Stimulated activated naive CD8-positive, alpha-beta T cell treated with anti-CD3 and anti-CD28 coated beads, Interleukin-15, Interleukin-2, amounts not matched to agents 100 ng/mL and 50 ng/mL, for 24 hours (primary cell): ENCODE measurements at regions not wholly inside any gene's neighbourhood (a gene's known extent, or its start where the extent isn't known, plus 50 kb on each side); places are given as distances from the start of the nearest gene placed in this dataset.
"Not testable (repeated sequence)": the region's sequence is repeated elsewhere in the genome, so short reads cannot be mapped to it uniquely, and the experiment has no call there.

ENCODE experiments used
- H3K27ac Mint-ChIP-seq: one replicate; pipeline ENCODE4 v1.8.0; 2021; ENCODE audit warnings: mild to moderate bottlenecking, mixed read lengths
- H3K27me3 Mint-ChIP-seq: one replicate; pipeline ENCODE4 v1.8.0; 2021; ENCODE audit warnings: mixed read lengths
- H3K36me3 Mint-ChIP-seq: one replicate; pipeline ENCODE4 v1.8.0; 2021; ENCODE audit warnings: low read depth, mixed read lengths
- H3K4me1 Mint-ChIP-seq: one replicate; pipeline ENCODE4 v1.8.0; 2021; ENCODE audit warnings: low read depth, mixed read lengths
- H3K4me3 Mint-ChIP-seq: one replicate; pipeline ENCODE4 v1.8.0; 2021; ENCODE audit warnings: mild to moderate bottlenecking, mixed read lengths
- H3K9me3 Mint-ChIP-seq: one replicate; pipeline ENCODE4 v1.8.0; 2021; ENCODE audit warnings: mixed read lengths

DNA sequence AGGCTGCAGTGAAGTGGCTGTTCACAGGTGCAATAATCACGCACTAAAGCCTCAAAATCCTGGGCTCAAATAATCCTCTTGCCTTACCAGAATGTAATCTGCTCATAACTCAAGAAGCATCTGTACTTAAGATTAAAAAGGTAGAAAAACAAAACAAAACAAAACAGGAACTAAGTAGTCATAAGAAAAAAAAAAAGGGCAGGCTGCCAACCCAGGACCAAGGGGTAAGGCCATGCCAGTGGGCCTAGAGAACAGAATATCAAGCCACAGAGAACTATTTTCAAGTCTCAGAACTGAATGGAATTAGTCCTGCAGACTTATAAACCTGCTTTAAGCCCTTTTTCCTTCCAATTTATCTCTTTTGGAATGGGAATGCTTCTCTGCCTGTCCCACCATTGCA, 64.8 kb upstream of the TBC1D3K start:
- no peak overlapping the region for H3K27ac Mint-ChIP-seq
- H3K4me1 Mint-ChIP-seq = no peaks in the 10 kb centered on the region
- no peak overlapping the region for H3K4me3 Mint-ChIP-seq
- H3K27me3 Mint-ChIP-seq = peaks cover 17% of the 10 kb centered on the region
- H3K9me3 Mint-ChIP-seq = peaks cover 8% of the 10 kb centered on the region
- H3K36me3 Mint-ChIP-seq = peaks cover 4% of the 10 kb centered on the region

DNA sequence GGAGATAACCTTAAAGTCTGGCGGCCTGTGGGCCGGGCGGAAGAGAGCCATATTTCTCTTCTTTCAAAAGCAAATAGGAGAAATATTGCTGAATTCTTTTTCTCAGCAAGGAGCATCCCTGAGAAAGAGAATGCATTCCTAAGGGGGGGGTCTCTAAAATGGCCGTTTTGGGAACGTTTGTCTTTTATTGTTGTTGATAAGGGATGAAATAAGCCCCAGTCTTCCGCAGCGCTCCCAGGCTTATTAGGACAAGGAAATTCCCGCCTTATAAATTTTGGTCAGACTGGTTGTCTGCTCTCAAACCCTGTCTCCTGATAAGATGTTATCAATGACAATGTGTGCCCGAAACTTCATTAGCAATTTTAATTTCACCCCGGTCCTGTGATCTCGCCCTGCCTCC, 65.8 kb upstream of the TBC1D3K start:
- not testable (repeated sequence) for H3K36me3 Mint-ChIP-seq, H3K9me3 Mint-ChIP-seq, H3K4me1 Mint-ChIP-seq, H3K4me3 Mint-ChIP-seq, H3K27ac Mint-ChIP-seq
- H3K27me3 Mint-ChIP-seq = peaks cover 17% of the 10 kb centered on the region

DNA sequence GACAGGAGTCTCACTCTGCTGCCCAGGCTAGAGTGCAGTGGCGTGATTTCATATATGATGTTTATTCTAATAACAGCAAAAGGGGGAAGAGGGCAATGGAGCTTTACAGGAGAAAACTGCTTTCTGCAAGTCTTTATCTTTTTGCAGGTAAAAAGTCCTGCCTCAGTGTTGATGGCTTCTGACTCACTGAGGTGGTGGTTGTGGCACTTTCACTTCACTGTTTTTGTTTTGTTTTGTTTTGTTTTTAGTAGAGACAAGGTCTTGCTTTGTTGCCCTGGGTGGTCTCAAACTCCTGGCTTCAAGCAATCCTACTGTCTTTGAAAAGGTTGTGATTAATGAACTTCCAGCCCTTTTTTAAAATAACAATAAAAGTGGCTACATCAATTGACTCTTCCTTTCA, 68.0 kb upstream of the TBC1D3K start:
- Mint-ChIP-seq H3K4me3 (no peak overlapping the region), H3K4me1 (peaks cover 4% of the 10 kb centered on the region), H3K36me3 (peaks cover 4% of the 10 kb centered on the region), H3K9me3 (peaks cover 8% of the 10 kb centered on the region), H3K27me3 (peaks cover 17% of the 10 kb centered on the region), H3K27ac (no peak overlapping the region)

DNA sequence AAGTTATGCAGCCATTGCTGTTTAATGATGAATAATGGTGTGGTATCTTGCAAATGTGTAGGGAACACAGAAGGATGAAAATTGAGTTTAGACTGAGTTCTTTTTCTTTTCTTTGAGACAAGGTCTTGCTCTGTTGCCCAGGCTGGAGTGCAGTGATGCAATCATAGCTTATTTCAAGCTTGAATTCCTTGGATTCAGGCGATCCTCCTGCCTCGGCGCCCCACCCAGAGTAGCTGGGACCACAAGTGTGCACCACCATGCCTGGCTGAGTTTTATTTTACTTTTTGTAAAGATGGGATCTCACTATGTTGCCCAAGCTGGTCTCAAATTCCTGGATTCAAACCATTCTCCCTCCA, 74.6 kb upstream of the TBC1D3K start:
- Mint-ChIP-seq H3K27ac (no peak overlapping the region), H3K9me3 (peaks cover 3% of the 10 kb centered on the region), H3K4me3 (no peak overlapping the region), H3K4me1 (peaks cover 38% of the 10 kb centered on the region), H3K27me3 (no peaks in the 10 kb centered on the region), H3K36me3 (no peaks in the 10 kb centered on the region)

DNA sequence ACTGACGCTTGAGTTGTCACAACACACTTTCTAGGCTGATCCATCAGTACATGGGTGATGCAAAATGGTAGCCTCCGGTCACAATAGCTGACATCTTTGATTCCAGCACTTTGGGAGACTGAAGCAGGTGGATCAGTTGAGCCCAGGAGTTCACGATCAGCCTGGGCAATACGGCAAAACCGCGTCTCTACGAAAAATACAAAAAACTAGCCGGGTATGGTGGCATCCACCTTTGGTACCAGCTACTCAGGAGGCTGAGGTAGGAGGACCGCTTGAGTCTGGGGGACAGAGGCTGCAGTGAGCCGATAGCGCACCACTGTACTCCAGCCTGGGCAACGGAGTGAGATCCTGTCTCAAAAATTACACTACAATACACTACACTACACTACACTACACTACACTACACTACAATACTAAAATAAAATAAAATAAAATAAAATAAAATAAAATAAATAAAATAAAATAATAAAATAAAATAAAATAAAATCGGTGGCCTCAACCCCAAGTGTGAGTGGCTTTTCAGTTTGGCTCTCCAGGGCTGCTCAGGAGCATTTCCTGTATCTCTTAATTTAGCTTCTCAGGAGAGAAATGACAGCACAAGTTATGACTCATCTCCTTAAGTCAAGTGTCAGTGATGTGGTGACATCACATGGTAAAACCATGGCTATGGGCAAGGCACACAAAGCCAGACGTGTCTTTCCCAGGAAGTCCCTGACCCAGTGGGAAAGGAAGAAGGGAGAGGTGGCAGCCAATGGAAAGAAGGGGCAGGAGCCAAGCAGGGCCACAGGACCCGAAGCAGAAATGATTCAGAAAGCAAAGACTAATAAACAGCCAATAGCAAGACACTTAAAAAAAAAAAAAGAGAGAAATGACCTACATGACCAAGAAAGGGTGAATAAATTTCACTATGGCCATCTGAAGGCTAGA, 75.3 kb upstream of the TBC1D3K start:
- Mint-ChIP-seq H3K4me3 (no peak overlapping the region), H3K36me3 (no peaks in the 10 kb centered on the region)

DNA sequence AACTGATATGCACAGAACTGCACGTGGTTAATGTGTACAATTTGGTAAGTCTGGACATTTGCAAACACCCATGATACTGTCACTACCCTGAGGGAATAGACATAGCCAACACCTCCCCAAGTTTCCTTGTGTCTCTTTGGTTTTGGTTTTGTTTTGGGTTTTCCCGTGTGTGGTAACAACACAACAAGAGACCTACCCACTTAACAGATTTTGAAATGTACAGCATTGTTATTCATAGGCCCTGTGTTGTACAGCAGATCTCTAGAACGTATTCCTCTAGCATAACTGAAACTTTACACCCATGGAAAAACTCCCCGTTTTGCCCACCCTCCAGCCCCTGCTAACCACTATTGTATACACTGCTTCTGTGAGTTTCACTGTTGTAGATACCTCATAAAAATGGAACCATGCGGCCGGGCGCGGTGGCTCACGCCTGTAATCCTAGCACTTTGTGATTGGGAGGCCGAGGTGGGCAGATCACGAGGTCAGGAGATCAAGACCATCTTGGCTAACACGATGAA, 76.3 kb upstream of the TBC1D3K start:
- Mint-ChIP-seq H3K36me3 (no peaks in the 10 kb centered on the region), H3K27ac (no peak overlapping the region), H3K9me3 (peaks cover 3% of the 10 kb centered on the region), H3K4me3 (no peak overlapping the region), H3K27me3 (no peaks in the 10 kb centered on the region), H3K4me1 (peaks cover 42% of the 10 kb centered on the region)

More for the DNA sequence above, 75.3 kb upstream of the TBC1D3K start:
- Mint-ChIP-seq H3K9me3 (peaks cover 3% of the 10 kb centered on the region), H3K27me3 (no peaks in the 10 kb centered on the region), H3K27ac (peak overlapping the region; percentile 57), H3K4me1 (peaks cover 41% of the 10 kb centered on the region)

DNA sequence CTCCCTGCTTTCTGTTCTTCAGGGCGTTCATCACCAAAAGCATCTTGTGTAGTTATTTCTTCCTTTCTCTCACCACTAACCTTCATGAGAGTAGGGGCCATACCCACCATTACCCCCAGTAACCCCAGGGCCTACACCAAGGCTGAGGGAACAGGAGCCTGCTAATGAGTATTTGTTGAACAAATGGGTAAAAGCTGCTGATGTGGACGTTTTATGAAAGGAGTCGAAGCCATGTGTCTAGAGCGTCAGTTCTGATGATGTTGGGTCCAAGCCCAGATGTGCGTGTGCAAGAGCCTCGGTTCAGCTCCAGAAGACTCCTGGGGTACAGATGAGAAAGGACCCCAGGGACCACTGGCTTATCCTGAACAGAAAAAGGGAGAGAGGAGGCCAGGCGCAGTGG, 77.1 kb upstream of the TBC1D3K start:
- Mint-ChIP-seq H3K9me3 (peaks cover 3% of the 10 kb centered on the region), H3K4me3 (no peak overlapping the region), H3K27ac (no peak overlapping the region), H3K27me3 (no peaks in the 10 kb centered on the region), H3K4me1 (peaks cover 42% of the 10 kb centered on the region), H3K36me3 (no peaks in the 10 kb centered on the region)

DNA sequence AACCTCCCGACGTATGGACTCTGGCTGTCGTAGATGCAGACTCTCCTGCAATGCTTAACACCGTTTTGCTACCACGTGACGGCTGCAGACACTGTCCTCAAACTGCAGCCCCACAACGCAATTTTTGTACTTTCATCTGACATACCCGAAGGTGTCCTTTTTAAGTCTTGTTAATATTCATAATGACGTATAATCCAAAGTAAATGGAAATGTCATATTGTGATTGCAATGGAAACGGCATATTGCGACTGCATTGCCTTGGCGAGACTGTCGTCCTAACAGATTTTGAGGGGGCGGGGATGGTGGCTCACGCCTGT, 79.3 kb upstream of the TBC1D3K start:
- Mint-ChIP-seq H3K36me3 (no peaks in the 10 kb centered on the region), H3K27ac (no peak overlapping the region), H3K4me3 (no peak overlapping the region), H3K4me1 (peaks cover 41% of the 10 kb centered on the region), H3K27me3 (no peaks in the 10 kb centered on the region), H3K9me3 (peaks cover 3% of the 10 kb centered on the region)

DNA sequence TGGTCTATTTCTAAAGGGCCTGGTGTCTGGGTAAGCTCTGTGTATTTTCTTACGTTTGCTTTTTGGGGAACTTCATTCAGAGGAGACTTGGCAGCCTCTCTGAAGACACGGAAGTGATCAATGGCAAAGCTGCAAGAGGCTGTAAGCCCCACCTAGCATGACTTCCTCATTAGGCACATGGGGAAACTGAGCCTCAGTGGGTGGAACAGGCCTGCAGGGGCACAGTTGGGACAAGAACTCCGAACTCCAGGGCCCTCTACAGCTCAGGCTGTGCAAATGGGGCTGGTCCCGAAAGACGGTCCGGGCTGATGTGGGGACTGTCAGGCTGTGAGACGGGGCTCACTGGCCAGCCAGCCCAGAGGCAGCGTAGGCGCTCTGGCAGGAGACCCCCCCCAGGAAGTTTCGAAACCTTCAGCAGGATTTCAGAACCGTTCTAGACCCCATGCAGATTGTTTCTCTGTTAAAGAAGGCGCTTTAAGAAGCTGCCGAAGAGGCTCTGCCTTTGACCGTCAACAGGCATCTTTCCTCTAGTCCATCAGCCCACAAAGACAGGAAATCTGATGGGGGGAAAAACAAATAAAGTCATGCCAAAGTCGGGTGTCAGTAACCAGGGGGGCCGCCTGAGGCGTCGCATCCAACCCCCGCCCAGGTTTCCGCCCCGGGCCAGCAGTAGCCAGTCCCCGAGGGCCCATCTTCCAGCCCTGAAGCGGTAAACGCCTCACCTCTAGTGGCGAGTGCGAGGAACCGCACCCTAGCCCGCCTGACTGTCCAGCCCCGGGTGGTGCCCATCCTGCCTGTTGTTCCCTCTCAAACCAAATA, 79.8 kb upstream of the TBC1D3K start:
- Mint-ChIP-seq H3K4me3 (no peak overlapping the region), H3K36me3 (no peaks in the 10 kb centered on the region), H3K27me3 (no peaks in the 10 kb centered on the region), H3K4me1 (peaks cover 35% of the 10 kb centered on the region), H3K27ac (no peak overlapping the region), H3K9me3 (peaks cover 3% of the 10 kb centered on the region)

DNA sequence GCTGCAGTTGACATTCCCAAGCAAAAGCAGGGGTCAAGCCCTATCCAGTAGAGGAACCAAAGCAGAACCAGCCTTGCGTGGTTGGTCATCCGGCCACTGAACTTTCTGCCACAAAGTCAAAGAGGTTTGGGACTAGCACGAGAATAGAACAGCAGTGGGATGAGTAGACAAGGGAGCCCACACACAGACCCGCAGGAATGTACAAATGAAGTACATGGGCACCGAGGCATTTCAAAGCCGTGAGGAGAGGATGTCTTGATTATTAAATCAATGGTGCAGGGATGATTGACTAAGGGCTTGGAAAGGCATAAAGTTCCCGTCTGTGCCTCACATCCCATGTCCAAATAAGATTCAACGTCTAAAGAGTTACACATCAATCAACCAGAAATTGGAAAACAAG, 81.8 kb upstream of the TBC1D3K start:
- H3K4me1 Mint-ChIP-seq = peaks cover 16% of the 10 kb centered on the region
- H3K27me3 Mint-ChIP-seq = peaks cover 5% of the 10 kb centered on the region
- no peak overlapping the region for H3K27ac Mint-ChIP-seq
- no peaks in the 10 kb centered on the region for H3K9me3 Mint-ChIP-seq
- H3K36me3 Mint-ChIP-seq = no peaks in the 10 kb centered on the region
- H3K4me3 Mint-ChIP-seq = no peak overlapping the region

DNA sequence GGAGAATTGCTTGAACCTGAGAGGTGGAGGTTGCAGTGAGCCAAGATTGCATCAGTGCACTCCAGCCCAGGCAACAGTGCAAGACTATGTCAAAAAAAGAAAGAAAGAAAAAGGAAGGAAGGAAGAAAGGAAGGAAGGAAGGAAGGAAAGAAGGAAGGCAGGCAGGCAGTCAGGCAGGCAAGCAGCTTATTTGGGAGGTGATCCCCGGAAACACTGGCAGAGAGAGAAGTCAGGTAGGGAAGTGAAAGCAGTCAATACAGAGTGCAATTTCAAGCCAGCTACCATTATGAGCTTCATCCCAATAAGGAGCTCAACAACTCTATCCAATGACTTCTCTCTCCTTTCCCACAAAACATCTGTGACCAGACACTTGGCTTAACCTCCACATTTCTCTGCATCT, 83.0 kb upstream of the TBC1D3K start:
- H3K36me3 Mint-ChIP-seq = no peaks in the 10 kb centered on the region
- no peak overlapping the region for H3K4me3 Mint-ChIP-seq
- H3K27ac Mint-ChIP-seq = peak overlapping the region; percentile 70

DNA sequence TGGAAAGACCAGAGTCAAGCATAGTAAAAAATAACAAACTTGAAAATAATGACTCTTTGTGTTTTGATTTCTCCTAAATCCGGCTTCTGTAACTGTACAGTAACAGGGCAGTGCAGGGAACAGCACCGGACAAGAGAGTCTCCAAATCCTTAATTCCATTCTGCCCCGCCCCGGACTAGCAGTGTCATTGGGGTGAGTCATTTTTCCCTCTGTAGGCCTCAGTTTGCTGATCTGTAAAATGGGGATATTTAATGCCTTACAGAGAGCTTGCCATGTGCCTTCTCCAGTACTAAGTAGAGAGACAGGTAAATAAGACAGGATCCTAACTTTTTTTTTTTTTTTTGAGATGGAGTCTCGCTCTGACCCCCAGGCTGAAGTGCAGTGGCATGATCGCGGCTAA, 83.6 kb upstream of the TBC1D3K start:
- peaks cover 5% of the 10 kb centered on the region for H3K27me3 Mint-ChIP-seq
- H3K9me3 Mint-ChIP-seq = no peaks in the 10 kb centered on the region
- H3K4me3 Mint-ChIP-seq = no peak overlapping the region
- H3K27ac Mint-ChIP-seq = no peak overlapping the region
- H3K36me3 Mint-ChIP-seq = no peaks in the 10 kb centered on the region
- peaks cover 13% of the 10 kb centered on the region for H3K4me1 Mint-ChIP-seq

More for the DNA sequence above, 83.0 kb upstream of the TBC1D3K start:
- H3K4me1 Mint-ChIP-seq = peaks cover 13% of the 10 kb centered on the region
- H3K27me3 Mint-ChIP-seq = peaks cover 5% of the 10 kb centered on the region
- H3K9me3 Mint-ChIP-seq = no peaks in the 10 kb centered on the region

DNA sequence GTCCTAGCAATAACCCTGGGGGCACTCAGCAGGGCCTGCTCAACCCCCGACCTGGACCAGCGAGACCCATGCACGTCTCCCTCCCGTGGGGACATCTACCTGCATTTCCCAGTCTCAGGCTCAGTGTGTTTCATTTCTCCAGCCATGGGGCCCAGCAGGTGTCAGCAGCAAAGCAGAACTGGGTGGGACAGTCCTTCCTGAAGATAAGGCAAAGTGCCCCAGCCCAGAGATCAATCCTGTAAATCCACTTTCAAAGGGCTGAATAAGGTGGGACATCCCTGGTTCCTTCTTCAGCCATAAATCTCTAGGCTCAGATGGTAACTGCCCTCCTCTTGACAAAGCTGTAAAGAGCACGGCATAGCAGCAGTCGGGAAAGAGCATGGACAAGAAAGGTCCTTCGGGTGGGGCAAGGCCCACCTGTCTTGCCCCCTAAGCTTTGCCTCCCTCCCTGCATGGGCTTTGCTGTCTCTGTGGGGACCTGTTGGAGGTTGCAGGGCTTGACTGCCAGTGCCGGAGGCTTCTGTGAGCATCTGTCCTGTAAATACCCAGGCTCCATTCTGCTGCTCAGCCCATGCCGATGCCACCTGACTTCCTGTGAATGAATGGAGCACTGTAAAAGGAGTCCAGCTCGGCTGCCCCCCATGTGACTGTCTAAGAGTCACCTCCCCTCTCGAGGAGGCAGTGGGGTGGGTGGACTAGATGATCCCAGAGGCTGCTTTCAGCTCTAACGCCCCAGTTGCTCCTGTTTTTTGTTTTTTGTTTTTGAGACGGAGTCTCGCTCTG, 84.8 kb upstream of the TBC1D3K start:
- H3K4me1 Mint-ChIP-seq = peaks cover 6% of the 10 kb centered on the region
- H3K36me3 Mint-ChIP-seq = no peaks in the 10 kb centered on the region
- peaks cover 5% of the 10 kb centered on the region for H3K27me3 Mint-ChIP-seq
- H3K27ac Mint-ChIP-seq = no peak overlapping the region
- no peak overlapping the region for H3K4me3 Mint-ChIP-seq
- H3K9me3 Mint-ChIP-seq = no peaks in the 10 kb centered on the region

DNA sequence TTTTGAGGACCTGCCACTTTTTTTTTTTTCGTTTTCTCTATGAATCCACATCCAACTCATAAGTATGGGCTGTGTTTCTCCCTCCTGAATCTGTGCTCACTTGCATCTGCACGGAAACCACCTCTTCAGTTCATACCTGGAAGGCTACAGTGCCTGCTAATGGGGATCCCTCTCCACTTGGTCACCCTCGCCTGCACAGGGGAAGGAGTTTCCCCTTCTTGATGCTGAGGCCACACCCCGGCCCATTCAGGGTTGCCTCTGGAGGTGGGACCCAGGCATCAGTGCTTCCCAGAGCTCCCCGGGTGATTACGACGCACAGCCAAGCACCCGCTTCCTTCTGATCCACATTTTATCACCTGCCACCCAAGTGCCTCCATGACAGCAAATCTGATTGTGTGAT, 85.9 kb upstream of the TBC1D3K start:
- no peaks in the 10 kb centered on the region for H3K36me3 Mint-ChIP-seq
- H3K27me3 Mint-ChIP-seq = peaks cover 5% of the 10 kb centered on the region
- no peaks in the 10 kb centered on the region for H3K4me1 Mint-ChIP-seq
- H3K4me3 Mint-ChIP-seq = no peak overlapping the region
- no peaks in the 10 kb centered on the region for H3K9me3 Mint-ChIP-seq
- no peak overlapping the region for H3K27ac Mint-ChIP-seq

DNA sequence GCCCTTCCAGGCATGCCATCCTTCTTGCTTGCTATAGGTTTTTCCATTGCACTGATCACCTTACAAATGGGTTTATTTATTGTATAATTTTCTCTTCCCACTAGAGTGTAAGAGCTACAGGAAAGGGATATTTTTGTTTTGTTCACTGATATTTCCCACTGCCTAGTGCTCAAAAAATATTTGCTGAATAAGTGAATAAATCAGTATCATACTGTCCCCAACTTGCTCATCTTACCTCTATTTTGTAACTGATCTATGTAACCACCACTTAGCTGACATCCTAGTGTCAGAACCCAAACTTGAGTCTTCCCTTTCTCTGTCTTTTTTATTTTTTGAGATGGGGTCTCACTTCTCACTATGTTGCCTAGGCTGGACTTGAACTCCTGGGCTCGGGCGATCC, 87.6 kb upstream of the TBC1D3K start:
- H3K9me3 Mint-ChIP-seq = no peaks in the 10 kb centered on the region
- no peaks in the 10 kb centered on the region for H3K36me3 Mint-ChIP-seq
- H3K4me1 Mint-ChIP-seq = peaks cover 10% of the 10 kb centered on the region
- H3K27me3 Mint-ChIP-seq = peaks cover 8% of the 10 kb centered on the region
- H3K4me3 Mint-ChIP-seq = no peak overlapping the region
- H3K27ac Mint-ChIP-seq = no peak overlapping the region
